ENCODE measurements at regions not wholly inside any gene's neighbourhood (a gene's known extent, or its start where the extent isn't known, plus 50 kb on each side); places are given as distances from the start of the nearest gene placed in this dataset.

DNA sequence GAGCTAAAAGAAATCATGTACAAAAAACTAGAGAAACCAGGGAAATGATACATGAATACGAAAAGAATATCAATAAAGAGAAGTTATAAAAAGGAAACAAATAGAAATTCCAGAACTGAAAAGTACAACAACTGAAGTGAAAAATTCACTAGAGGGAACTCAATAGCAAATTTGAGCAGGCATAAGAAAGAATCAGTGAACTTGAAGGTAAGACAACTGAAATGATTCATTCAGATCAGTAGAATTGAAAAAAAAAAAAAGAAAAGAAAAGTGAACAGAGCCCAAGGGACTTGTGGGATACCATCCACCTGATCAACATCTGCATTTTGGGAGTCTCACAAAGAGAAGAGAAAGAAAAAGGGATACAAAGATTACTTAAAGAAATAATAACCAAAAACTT, 78.3 kb downstream of the HHEX start:
- H3K36me3 ChIP-seq (ENCODE audit: control insufficient read depth, insufficient read depth, low read length): no peaks in the 10 kb centered on the region
- DNase-seq (ENCODE audit: low read depth, low spot score) (no peak), ATAC-seq (no peak)
- TF ChIP-seq POLR2AphosphoS5 (IDR thresholded peaks at IDR 0.05; ENCODE audit: low read depth, low read length) (no peak), REST (IDR thresholded peaks at IDR 0.05; ENCODE audit: insufficient read depth in 1 of 2, low read depth in 2 of 2, low read length in 1 of 2) (no peak), SIN3A (IDR thresholded peaks at IDR 0.05; ENCODE audit: borderline replicate concordance, insufficient read depth, low read depth, low read length) (no peak), TCF7L2 (IDR thresholded peaks at IDR 0.05; ENCODE audit: low read depth, low read length) (no peak), CTCF (IDR thresholded peaks at IDR 0.05) (no peak)
- CTCF ChIA-PET: no interaction called here
- in situ Hi-C loops (cut with HindIII; ENCODE audit: low pct_unique_long_range_greater_than_20kb, low sequenced_read_pairs) (no loop called here), intact Hi-C loops (cut with micrococcal nuclease; ENCODE audit: unreplicated experiment) (no loop called here)
- no peak overlapping the region for H3K27ac ChIP-seq (ENCODE audit: low read length)
- peaks cover 6% of the 10 kb centered on the region; the same call in 1 of the 2 replicates for H3K27me3 ChIP-seq (ENCODE audit: control insufficient read depth, insufficient read depth, low read length)
- no peaks in the 10 kb centered on the region for H3K9me3 ChIP-seq (ENCODE audit: control insufficient read depth, insufficient read depth, low read depth, low read length)
- POLR2A ChIA-PET: no interaction called here
- H3K4me1 ChIP-seq (ENCODE audit: control insufficient read depth, insufficient read depth, low read length): no peaks in the 10 kb centered on the region
- H3K4me3 ChIP-seq (ENCODE audit: low read depth in 2 of 2, low read length in 2 of 2): no peak overlapping the region
- BruUV-seq (replicated peaks): no TSS peak

DNA sequence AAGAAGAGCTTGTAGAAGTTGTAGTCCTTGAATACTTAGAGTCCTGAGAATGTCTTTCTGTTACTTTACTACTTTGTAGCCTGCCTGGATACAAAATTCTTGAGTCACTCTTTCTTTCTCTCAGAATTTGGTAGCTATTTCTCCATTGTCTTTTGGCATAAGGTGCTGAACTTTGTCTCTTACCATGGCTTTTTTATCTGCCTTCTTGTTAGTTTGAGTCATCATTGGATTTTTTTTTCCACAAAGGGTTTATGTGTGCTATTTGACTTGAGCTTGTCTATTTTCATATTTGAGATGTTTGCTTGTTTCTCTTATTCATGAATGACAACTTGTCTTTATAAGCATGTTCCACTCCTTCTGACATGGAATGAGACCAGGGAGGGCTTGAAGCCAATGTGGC, 74.5 kb upstream of the EXOC6 start:
- Histone ChIP-seq H3K27me3 (ENCODE audit: control insufficient read depth, insufficient read depth, low read length) (peaks cover 18% of the 10 kb centered on the region; the same call in 1 of the 2 replicates), H3K4me3 (ENCODE audit: low read depth in 2 of 2, low read length in 2 of 2) (no peak overlapping the region), H3K4me1 (ENCODE audit: control insufficient read depth, insufficient read depth, low read length) (no peaks in the 10 kb centered on the region), H3K27ac (ENCODE audit: low read length) (no peak overlapping the region), H3K9me3 (ENCODE audit: control insufficient read depth, insufficient read depth, low read depth, low read length) (no peaks in the 10 kb centered on the region), H3K36me3 (ENCODE audit: control insufficient read depth, insufficient read depth, low read length) (no peaks in the 10 kb centered on the region)
- intact Hi-C loops (cut with micrococcal nuclease; ENCODE audit: unreplicated experiment): no loop called here
- no peak for ATAC-seq
- CTCF ChIA-PET: no interaction called here
- in situ Hi-C loops (cut with HindIII; ENCODE audit: low pct_unique_long_range_greater_than_20kb, low sequenced_read_pairs): no loop called here
- no peak for DNase-seq (ENCODE audit: low read depth, low spot score)
- TF ChIP-seq CTCF (IDR thresholded peaks at IDR 0.05): no peak
- no peak for TF ChIP-seq REST (IDR thresholded peaks at IDR 0.05; ENCODE audit: insufficient read depth in 1 of 2, low read depth in 2 of 2, low read length in 1 of 2)
- no peak for TF ChIP-seq TCF7L2 (IDR thresholded peaks at IDR 0.05; ENCODE audit: low read depth, low read length)
- no peak for TF ChIP-seq SIN3A (IDR thresholded peaks at IDR 0.05; ENCODE audit: borderline replicate concordance, insufficient read depth, low read depth, low read length)
- TF ChIP-seq POLR2AphosphoS5 (IDR thresholded peaks at IDR 0.05; ENCODE audit: low read depth, low read length): no peak
- no TSS peak for BruUV-seq (replicated peaks)
- POLR2A ChIA-PET: no interaction called here
